Esophagus muscularis mucosa (tissue), 4 donors: ENCODE measurements at regions not wholly inside any gene's neighbourhood (a gene's known extent, or its start where the extent isn't known, plus 50 kb on each side); places are given as distances from the start of the nearest gene placed in this dataset.
A peak's percentile ranks its signal among the peaks of the same experiment; 100 is the strongest.

ENCODE experiments used
- DNase-seq: peaks from one replicate; pipeline ENCODE4 v3.0.0-alpha.2; 2017; ENCODE audit errors: extremely low spot score
- H3K27ac ChIP-seq, 4 donors: fragments of 200-600 bp; sonication (generic); replicated peaks in 1 of 4; 1 replicate in 3 of 4; 2 replicates in 1 of 4; pipeline ENCODE4 v1.5.1; 2016 to 2019; ENCODE audit warnings: mild to moderate bottlenecking in 1 of 4
- H3K27me3 ChIP-seq, 4 donors: fragments of 200-600 bp; sonication (generic); one replicate each; pipeline versions ENCODE4 v1.5.1 to v1.6.0; 2016 to 2019
- H3K36me3 ChIP-seq, 4 donors: fragments of 200-600 bp; sonication (generic); one replicate each; pipeline ENCODE4 v1.5.1; 2016 to 2019
- H3K4me1 ChIP-seq, 4 donors: fragments of 200-600 bp; sonication (generic); one replicate each; pipeline ENCODE4 v1.5.1; 2016 to 2019
- H3K4me3 ChIP-seq, 4 donors: fragments of 200-600 bp; sonication (generic); 1 replicate in 2 of 4; 2 replicates in 2 of 4; pipeline ENCODE4 v1.5.1; 2016 to 2019; ENCODE audit warnings: mild to moderate bottlenecking in 4 of 4, moderate library complexity in 1 of 4
- H3K9me3 ChIP-seq, 4 donors: fragments of 200-600 bp; sonication (generic); 1 replicate in 3 of 4; 2 replicates in 1 of 4; pipeline ENCODE4 v1.5.1; 2016 to 2019
- CTCF ChIP-seq, 3 experiments: fragments of 200-600 bp in 2 of 3; fragments of 450-650 bp in 1 of 3; sonication (generic) in 2 of 3; IDR thresholded peaks; one replicate each; pipeline ENCODE4 v1.5.1; 2017 to 2019; ENCODE audit warnings: antibody characterized with exemption in 3 of 3, mild to moderate bottlenecking in 2 of 3, moderate library complexity in 1 of 3
- EP300 ChIP-seq: sonication (generic); formaldehyde crosslinking; IDR thresholded peaks from one replicate; pipeline ENCODE4 v1.6.1; 2017; ENCODE audit warnings: antibody characterized with exemption
- POLR2A ChIP-seq: fragments of 450-650 bp; IDR thresholded peaks from one replicate; pipeline ENCODE4 v1.6.1; 2017; ENCODE audit warnings: antibody characterized with exemption, moderate library complexity, mild to moderate bottlenecking, low read depth
- POLR2AphosphoS5 ChIP-seq, 2 donors: sonication (generic); formaldehyde crosslinking; IDR thresholded peaks; one replicate each; pipeline ENCODE4 v1.6.1; 2017; ENCODE audit warnings: antibody characterized with exemption in 2 of 2
- WGBS: methylation state at CpG from one replicate; pipeline ENCODE4 v1.1.5; 2018; 5-methylcytosine and 5-hydroxymethylcytosine counted together
- intact Hi-C: fragments of 100-400 bp; cut with DNase I; formaldehyde crosslinking; loops from one replicate; pipeline ENCODE4 v1.15.1; 2023

GRCh38 chr5:109994135-109994534 lies 304.4 kb downstream of the MAN2A1 start:
- peaks cover 0 to 13% (median 2%) of the 10 kb centered on the region in 4 donors for H3K4me1 ChIP-seq

GRCh38 chr5:109996246-109996645 lies 306.5 kb downstream of the MAN2A1 start:
- intact Hi-C loops = no loop called here
- Histone ChIP-seq H3K4me1 (peaks cover 3 to 33% (median 20%) of the 10 kb centered on the region in 4 donors), H3K36me3 (no peaks in the 10 kb centered on the region), H3K9me3 (no peaks in the 10 kb centered on the region), H3K27me3 (no peaks in the 10 kb centered on the region), H3K27ac (no peak overlapping the region), H3K4me3 (no peak overlapping the region)
- 57% methylated on average over 2 of the region's 2 CpGs for WGBS
- no peak for TF ChIP-seq POLR2AphosphoS5 (IDR thresholded peaks at IDR 0.05)
- no peak for TF ChIP-seq EP300
- DNase-seq = no peak

More at GRCh38 chr5:109994135-109994534, 304.4 kb downstream of the MAN2A1 start:
- Histone ChIP-seq H3K9me3 (no peaks in the 10 kb centered on the region), H3K4me3 (no peak overlapping the region), H3K27me3 (no peaks in the 10 kb centered on the region), H3K36me3 (no peaks in the 10 kb centered on the region), H3K27ac (no peak overlapping the region)
- DNase-seq = no peak
- intact Hi-C loops = no loop called here
- TF ChIP-seq POLR2AphosphoS5 (IDR thresholded peaks at IDR 0.05) (no peak), EP300 (no peak), POLR2A (no peak)
- WGBS = 95% methylated on average over 2 of the region's 2 CpGs

GRCh38 chr5:109997161-109997560 lies 307.4 kb downstream of the MAN2A1 start:
- intact Hi-C loops = no loop called here
- Histone ChIP-seq H3K4me3 (no peak overlapping the region), H3K27me3 (no peaks in the 10 kb centered on the region), H3K9me3 (no peaks in the 10 kb centered on the region), H3K27ac (no peak overlapping the region), H3K4me1 (peaks cover 3 to 42% (median 24%) of the 10 kb centered on the region in 4 donors), H3K36me3 (no peaks in the 10 kb centered on the region)
- no peak for TF ChIP-seq CTCF (IDR thresholded peaks at IDR 0.05)
- TF ChIP-seq EP300 = no peak
- no peak for TF ChIP-seq POLR2AphosphoS5 (IDR thresholded peaks at IDR 0.05)
- no peak for TF ChIP-seq POLR2A
- no peak for DNase-seq
- 79% methylated on average over 3 of the region's 3 CpGs for WGBS

- intact Hi-C loops = no loop called here
Observed at GRCh38 chr5:109998208-109998607, 308.5 kb downstream of the MAN2A1 start.

GRCh38 chr5:109998726-109999125 lies 309.0 kb downstream of the MAN2A1 start:
- Histone ChIP-seq H3K27me3 (no peaks in the 10 kb centered on the region), H3K9me3 (no peaks in the 10 kb centered on the region), H3K4me1 (peaks cover 3 to 49% (median 32%) of the 10 kb centered on the region in 4 donors), H3K27ac (no peak overlapping the region), H3K36me3 (no peaks in the 10 kb centered on the region), H3K4me3 (no peak overlapping the region)
- WGBS = 32% methylated on average over 2 of the region's 2 CpGs
- no peak for DNase-seq
- TF ChIP-seq EP300 = no peak
- TF ChIP-seq CTCF (IDR thresholded peaks at IDR 0.05) = no peak
- no peak for TF ChIP-seq POLR2A
- no peak for TF ChIP-seq POLR2AphosphoS5 (IDR thresholded peaks at IDR 0.05)
- intact Hi-C loops = no loop called here

More at GRCh38 chr5:109998208-109998607, 308.5 kb downstream of the MAN2A1 start:
- no peak for TF ChIP-seq EP300
- TF ChIP-seq POLR2AphosphoS5 (IDR thresholded peaks at IDR 0.05) = no peak
- no peak for TF ChIP-seq CTCF (IDR thresholded peaks at IDR 0.05)
- no peak for TF ChIP-seq POLR2A
- Histone ChIP-seq H3K36me3 (no peaks in the 10 kb centered on the region), H3K9me3 (no peaks in the 10 kb centered on the region), H3K4me1 (peaks cover 3 to 49% (median 32%) of the 10 kb centered on the region in 4 donors), H3K27me3 (no peaks in the 10 kb centered on the region), H3K4me3 (no peak overlapping the region), H3K27ac (no peak overlapping the region)
- DNase-seq = no peak

- no peaks in the 10 kb centered on the region for H3K36me3 ChIP-seq
- DNase-seq = no peak
- no peak overlapping the region for H3K4me3 ChIP-seq
- no peaks in the 10 kb centered on the region for H3K9me3 ChIP-seq
- no peaks in the 10 kb centered on the region for H3K27me3 ChIP-seq
- peak overlapping the region; percentile 40 to 71 (median 58) for H3K27ac ChIP-seq
- no peak for TF ChIP-seq CTCF (IDR thresholded peaks at IDR 0.05)
- no peak for TF ChIP-seq POLR2AphosphoS5 (IDR thresholded peaks at IDR 0.05)
- TF ChIP-seq POLR2A = no peak
- TF ChIP-seq EP300 = no peak
- H3K4me1 ChIP-seq = peaks cover 3 to 40% (median 32%) of the 10 kb centered on the region in 4 donors
- intact Hi-C loops = no loop called here
- WGBS = 79% methylated on average over 1 of the region's 1 CpG
Observed at GRCh38 chr5:110001648-110002047, 311.9 kb downstream of the MAN2A1 start.
